ENCODE measurements at regions not wholly inside any gene's neighbourhood (a gene's known extent, or its start where the extent isn't known, plus 50 kb on each side); places are given as distances from the start of the nearest gene placed in this dataset.

DNA sequence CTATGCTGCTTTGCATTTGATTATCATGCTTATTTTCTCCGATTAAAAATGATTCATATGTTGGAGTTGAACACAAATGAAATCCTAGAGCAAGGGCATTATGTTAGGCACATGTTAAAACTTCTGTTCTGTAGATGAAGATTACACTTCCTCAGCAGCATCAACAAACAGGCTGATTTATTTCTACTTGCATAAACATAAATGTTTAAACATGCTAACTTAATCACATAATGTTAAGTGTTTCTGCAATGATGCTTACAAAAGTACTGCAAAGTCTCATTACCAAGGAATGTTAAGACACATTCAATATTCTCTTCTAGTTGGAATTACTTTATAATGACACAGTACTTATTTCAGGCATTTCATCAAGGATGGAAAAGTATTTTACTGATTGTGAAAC lies 770.8 kb downstream of the ANKRD7 start:
- DNase-seq (ENCODE audit: low spot score), result no peak
- TF ChIP-seq MAX (IDR thresholded peaks at IDR 0.05) (no peak), GABPA (IDR thresholded peaks at IDR 0.05 in 1 of 2, conservative IDR thresholded peaks at IDR 0.05 in 1 of 2) (no peak), RAD21 (IDR thresholded peaks at IDR 0.05) (no peak), FOXA1 (IDR thresholded peaks at IDR 0.05) (no peak), TAF1 (conservative IDR thresholded peaks at IDR 0.05) (no peak), HNF4A (conservative IDR thresholded peaks at IDR 0.05) (no peak), YY1 (IDR thresholded peaks at IDR 0.05) (no peak), JUND (IDR thresholded peaks at IDR 0.05) (no peak), SP1 (IDR thresholded peaks at IDR 0.05) (no peak)
- TF ChIP-seq, protein P1, sequence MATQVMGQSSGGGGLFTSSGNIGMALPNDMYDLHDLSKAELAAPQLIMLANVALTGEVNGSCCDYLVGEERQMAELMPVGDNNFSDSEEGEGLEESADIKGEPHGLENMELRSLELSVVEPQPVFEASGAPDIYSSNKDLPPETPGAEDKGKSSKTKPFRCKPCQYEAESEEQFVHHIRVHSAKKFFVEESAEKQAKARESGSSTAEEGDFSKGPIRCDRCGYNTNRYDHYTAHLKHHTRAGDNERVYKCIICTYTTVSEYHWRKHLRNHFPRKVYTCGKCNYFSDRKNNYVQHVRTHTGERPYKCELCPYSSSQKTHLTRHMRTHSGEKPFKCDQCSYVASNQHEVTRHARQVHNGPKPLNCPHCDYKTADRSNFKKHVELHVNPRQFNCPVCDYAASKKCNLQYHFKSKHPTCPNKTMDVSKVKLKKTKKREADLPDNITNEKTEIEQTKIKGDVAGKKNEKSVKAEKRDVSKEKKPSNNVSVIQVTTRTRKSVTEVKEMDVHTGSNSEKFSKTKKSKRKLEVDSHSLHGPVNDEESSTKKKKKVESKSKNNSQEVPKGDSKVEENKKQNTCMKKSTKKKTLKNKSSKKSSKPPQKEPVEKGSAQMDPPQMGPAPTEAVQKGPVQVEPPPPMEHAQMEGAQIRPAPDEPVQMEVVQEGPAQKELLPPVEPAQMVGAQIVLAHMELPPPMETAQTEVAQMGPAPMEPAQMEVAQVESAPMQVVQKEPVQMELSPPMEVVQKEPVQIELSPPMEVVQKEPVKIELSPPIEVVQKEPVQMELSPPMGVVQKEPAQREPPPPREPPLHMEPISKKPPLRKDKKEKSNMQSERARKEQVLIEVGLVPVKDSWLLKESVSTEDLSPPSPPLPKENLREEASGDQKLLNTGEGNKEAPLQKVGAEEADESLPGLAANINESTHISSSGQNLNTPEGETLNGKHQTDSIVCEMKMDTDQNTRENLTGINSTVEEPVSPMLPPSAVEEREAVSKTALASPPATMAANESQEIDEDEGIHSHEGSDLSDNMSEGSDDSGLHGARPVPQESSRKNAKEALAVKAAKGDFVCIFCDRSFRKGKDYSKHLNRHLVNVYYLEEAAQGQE (IDR thresholded peaks at IDR 0.05), result no peak

DNA sequence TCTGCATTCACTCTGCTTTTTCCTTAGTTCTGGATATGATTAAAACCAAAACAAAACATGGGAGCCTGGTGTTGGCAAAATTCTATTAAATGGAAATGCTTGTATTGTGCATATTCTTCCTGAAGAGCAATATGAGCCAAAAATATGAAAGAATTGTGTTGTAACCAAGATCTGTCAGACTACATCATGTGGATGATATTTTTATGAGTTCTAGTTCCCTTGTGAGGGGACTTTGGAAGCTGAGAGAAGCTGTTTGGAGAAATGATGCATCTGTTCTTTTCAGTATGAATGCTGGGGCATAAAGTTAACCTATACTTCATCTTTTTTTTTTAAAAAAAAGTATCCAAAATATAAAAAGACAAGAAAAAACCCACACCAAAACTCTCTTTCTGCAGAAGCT lies 782.7 kb downstream of the ANKRD7 start:
- Histone ChIP-seq H3K36me3 (ENCODE audit: control insufficient read depth in 4 of 4, insufficient read depth in 3 of 4, low read depth in 1 of 4, low read length in 3 of 4) (no peaks in the 10 kb centered on the region), H3K27ac (ENCODE audit: low read depth in 1 of 2, low read length in 2 of 2) (no peak overlapping the region), H3K9me3 (ENCODE audit: control insufficient read depth in 4 of 4, low read length in 3 of 4) (no peaks in the 10 kb centered on the region), H3K4me1 (ENCODE audit: control insufficient read depth in 4 of 4, insufficient read depth in 4 of 4, low read length in 3 of 4) (no peaks in the 10 kb centered on the region), H3K27me3 (ENCODE audit: control insufficient read depth in 4 of 4, insufficient read depth in 4 of 4, low read length in 3 of 4) (no peaks in the 10 kb centered on the region), H3K4me3 (ENCODE audit: low read depth in 1 of 3, low read length in 3 of 3) (no peak overlapping the region), H3K9ac (ENCODE audit: low read depth in 1 of 2, low read length in 2 of 2) (no peak overlapping the region)
- TF ChIP-seq ZBTB33 (IDR thresholded peaks at IDR 0.05) (no peak), EGR1 (IDR thresholded peaks at IDR 0.05; ENCODE audit: low read depth in 2 of 2) (no peak), FOXA1 (IDR thresholded peaks at IDR 0.05) (no peak), HNF4G (IDR thresholded peaks at IDR 0.05) (no peak), RAD21 (IDR thresholded peaks at IDR 0.05) (no peak), NR2F2 (IDR thresholded peaks at IDR 0.05) (no peak), HNF4A (conservative IDR thresholded peaks at IDR 0.05) (no peak), RXRA (IDR thresholded peaks at IDR 0.05) (no peak), YY1 (IDR thresholded peaks at IDR 0.05) (no peak), JUND (IDR thresholded peaks at IDR 0.05) (no peak), FOXA2 (IDR thresholded peaks at IDR 0.05) (no peak), GABPA (IDR thresholded peaks at IDR 0.05 in 1 of 2, conservative IDR thresholded peaks at IDR 0.05 in 1 of 2) (no peak), TAF1 (conservative IDR thresholded peaks at IDR 0.05) (no peak)
- TF ChIP-seq, protein P2, sequence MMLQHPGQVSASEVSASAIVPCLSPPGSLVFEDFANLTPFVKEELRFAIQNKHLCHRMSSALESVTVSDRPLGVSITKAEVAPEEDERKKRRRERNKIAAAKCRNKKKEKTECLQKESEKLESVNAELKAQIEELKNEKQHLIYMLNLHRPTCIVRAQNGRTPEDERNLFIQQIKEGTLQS (IDR thresholded peaks at IDR 0.05), result no peak
- DNase-seq (ENCODE audit: low spot score), result no peak

More for the DNA sequence above, 770.8 kb downstream of the ANKRD7 start:
- Histone ChIP-seq H3K4me1 (ENCODE audit: control insufficient read depth in 4 of 4, insufficient read depth in 4 of 4, low read length in 3 of 4) (no peaks in the 10 kb centered on the region), H3K36me3 (ENCODE audit: control insufficient read depth in 4 of 4, insufficient read depth in 3 of 4, low read depth in 1 of 4, low read length in 3 of 4) (no peaks in the 10 kb centered on the region), H3K4me3 (ENCODE audit: low read depth in 1 of 3, low read length in 3 of 3) (no peak overlapping the region), H3K9me3 (ENCODE audit: control insufficient read depth in 4 of 4, low read length in 3 of 4) (no peaks in the 10 kb centered on the region), H3K9ac (ENCODE audit: low read depth in 1 of 2, low read length in 2 of 2) (no peak overlapping the region), H3K27ac (ENCODE audit: low read depth in 1 of 2, low read length in 2 of 2) (no peak overlapping the region), H3K27me3 (ENCODE audit: control insufficient read depth in 4 of 4, insufficient read depth in 4 of 4, low read length in 3 of 4) (no peaks in the 10 kb centered on the region)
- WGBS, result 51% methylated on average over 1 of the region's 1 CpG

Measured in liver (tissue), 7 donors.